CD4-positive, alpha-beta memory T cell (primary cell): ENCODE measurements at regions not wholly inside any gene's neighbourhood (a gene's known extent, or its start where the extent isn't known, plus 50 kb on each side); places are given as distances from the start of the nearest gene placed in this dataset.

Experiments used
- CTCF ChIA-PET: fragments of 350-600 bp; sonication (Branson Sonifier 250); formaldehyde crosslinking; loops from one replicate; lab custom pipeline; 2021; ENCODE audit warnings: inconsistent platforms; ENCODE audit not compliant: partially characterized antibody; lab: Charles Lee
- POLR2A ChIA-PET: fragments of 350-600 bp; sonication (Branson Sonifier 250); formaldehyde crosslinking; loops from one replicate; lab custom pipeline; 2021; ENCODE audit not compliant: partially characterized antibody; lab: Charles Lee
- DNase-seq, 5 donors: peaks; one replicate each; pipeline versions ENCODE4 v3.0.0 to v3.0.0-alpha.2; 2020 to 2022; ENCODE audit warnings: mixed read lengths in 1 of 5
- H3K27ac ChIP-seq: one replicate; pipeline ENCODE4 v1.7.0; 2013; ENCODE audit warnings: low read depth, low read length
- H3K27me3 ChIP-seq: 2 replicates; pipeline ENCODE4 v1.7.0; 2013; ENCODE audit warnings: mild to moderate bottlenecking, low read length, moderate library complexity; ENCODE audit not compliant: insufficient read depth
- H3K36me3 ChIP-seq: 2 replicates; pipeline ENCODE4 v1.7.0; 2013; ENCODE audit warnings: mild to moderate bottlenecking, low read length, moderate library complexity; ENCODE audit not compliant: insufficient read depth
- H3K4me1 ChIP-seq: 2 replicates; pipeline ENCODE4 v1.7.0; 2013; ENCODE audit warnings: mild to moderate bottlenecking, low read length, moderate library complexity; ENCODE audit not compliant: insufficient read depth
- H3K4me3 ChIP-seq, 2 donors: one replicate each; pipeline ENCODE4 v1.7.0; 2013; ENCODE audit warnings: low read length in 2 of 2, mild to moderate bottlenecking in 1 of 2
- H3K9me3 ChIP-seq, 2 donors: one replicate each; pipeline ENCODE4 v1.7.0; 2013; ENCODE audit warnings: low read length in 2 of 2, control low read depth in 1 of 2; ENCODE audit not compliant: control insufficient read depth in 1 of 2
- H3K27ac Mint-ChIP-seq, 7 donors: one replicate each; pipeline ENCODE4 v1.8.0; 2020 to 2021; ENCODE audit warnings: mixed read lengths in 7 of 7, mild to moderate bottlenecking in 6 of 7, inconsistent platforms in 3 of 7, moderate library complexity in 3 of 7
- H3K27me3 Mint-ChIP-seq, 2 donors: one replicate each; pipeline ENCODE4 v1.8.0; 2020 to 2021; ENCODE audit warnings: mixed read lengths in 2 of 2
- H3K36me3 Mint-ChIP-seq, 2 donors: one replicate each; pipeline ENCODE4 v1.8.0; 2020 to 2021; ENCODE audit warnings: mixed read lengths in 2 of 2, inconsistent platforms in 1 of 2, mild to moderate bottlenecking in 1 of 2
- H3K4me1 Mint-ChIP-seq, 4 donors: one replicate each; pipeline ENCODE4 v1.8.0; 2020 to 2021; ENCODE audit warnings: mixed read lengths in 4 of 4, mild to moderate bottlenecking in 1 of 4
- H3K4me3 Mint-ChIP-seq, 8 donors: one replicate each; pipeline ENCODE4 v1.8.0; 2020 to 2021; ENCODE audit warnings: mixed read lengths in 8 of 8, mild to moderate bottlenecking in 7 of 8, moderate library complexity in 6 of 8, inconsistent platforms in 3 of 8
- H3K9me3 Mint-ChIP-seq, 8 donors: one replicate each; pipeline ENCODE4 v1.8.0; 2020 to 2021; ENCODE audit warnings: mixed read lengths in 8 of 8, mild to moderate bottlenecking in 5 of 8, inconsistent platforms in 3 of 8, moderate library complexity in 1 of 8
- intact Hi-C: fragments of 100-400 bp; cut with micrococcal nuclease; formaldehyde crosslinking; loops from one replicate; pipeline ENCODE4 v1.15.1; 2023

- no peaks in the 10 kb centered on the region for H3K27me3 ChIP-seq
- H3K4me3 ChIP-seq = no peak overlapping the region
- H3K9me3 Mint-ChIP-seq = peaks cover 0 to 4% (median 0%) of the 10 kb centered on the region in 8 donors
- H3K4me1 ChIP-seq = no peaks in the 10 kb centered on the region
- POLR2A ChIA-PET = no interaction called here
- H3K27ac ChIP-seq = no peak overlapping the region
- H3K27ac Mint-ChIP-seq = no peak overlapping the region
- CTCF ChIA-PET = no interaction called here
- H3K9me3 ChIP-seq = no peaks in the 10 kb centered on the region
- no peaks in the 10 kb centered on the region for H3K4me1 Mint-ChIP-seq
- peaks cover 3% of the 10 kb centered on the region in 2 donors for H3K27me3 Mint-ChIP-seq
- no peaks in the 10 kb centered on the region for H3K36me3 ChIP-seq
- H3K4me3 Mint-ChIP-seq = no peak overlapping the region
- H3K36me3 Mint-ChIP-seq = no peaks in the 10 kb centered on the region
- intact Hi-C loops = no loop called here
- DNase-seq = no peak
Measured at GRCh38 chr4:13918110-13918509, 290.6 kb upstream of the BOD1L1 start.

GRCh38 chr4:13918991-13919441 lies 291.5 kb upstream of the BOD1L1 start:
- Mint-ChIP-seq H3K9me3 (peaks cover 0 to 4% (median 0%) of the 10 kb centered on the region in 8 donors), H3K4me1 (no peaks in the 10 kb centered on the region), H3K36me3 (no peaks in the 10 kb centered on the region), H3K27ac (no peak overlapping the region), H3K27me3 (peaks cover 0 to 3% of the 10 kb centered on the region in 2 donors), H3K4me3 (no peak overlapping the region)
- no peak overlapping the region for H3K27ac ChIP-seq
- intact Hi-C loops = no loop called here
- H3K9me3 ChIP-seq = no peaks in the 10 kb centered on the region
- H3K27me3 ChIP-seq = no peaks in the 10 kb centered on the region
- ChIA-PET POLR2A (no interaction called here), CTCF (no interaction called here)
- no peaks in the 10 kb centered on the region for H3K36me3 ChIP-seq
- no peak for DNase-seq
- no peak overlapping the region for H3K4me3 ChIP-seq
- H3K4me1 ChIP-seq = no peaks in the 10 kb centered on the region

- no peak for DNase-seq
- H3K4me1 Mint-ChIP-seq = no peaks in the 10 kb centered on the region
- H3K4me1 ChIP-seq = no peaks in the 10 kb centered on the region
- H3K27ac ChIP-seq = no peak overlapping the region
- H3K9me3 Mint-ChIP-seq = peaks cover 0 to 5% (median 3%) of the 10 kb centered on the region in 8 donors
- peaks cover 0 to 3% of the 10 kb centered on the region in 2 donors for H3K27me3 Mint-ChIP-seq
- ChIA-PET CTCF (no interaction called here), POLR2A (no interaction called here)
- H3K27ac Mint-ChIP-seq = no peak overlapping the region
- H3K9me3 ChIP-seq = no peaks in the 10 kb centered on the region
- H3K4me3 Mint-ChIP-seq = no peak overlapping the region
- H3K4me3 ChIP-seq = no peak overlapping the region
- no peaks in the 10 kb centered on the region for H3K36me3 Mint-ChIP-seq
- H3K27me3 ChIP-seq = no peaks in the 10 kb centered on the region
- intact Hi-C loops = no loop called here
- H3K36me3 ChIP-seq = no peaks in the 10 kb centered on the region
Measured at GRCh38 chr4:13920111-13920875, 292.8 kb upstream of the BOD1L1 start.

- intact Hi-C loops = no loop called here
- POLR2A ChIA-PET = no interaction called here
- CTCF ChIA-PET = no interaction called here
- Histone ChIP-seq H3K9me3 (no peaks in the 10 kb centered on the region), H3K27me3 (no peaks in the 10 kb centered on the region), H3K27ac (no peak overlapping the region), H3K4me3 (no peak overlapping the region), H3K36me3 (no peaks in the 10 kb centered on the region), H3K4me1 (no peaks in the 10 kb centered on the region)
- no peaks in the 10 kb centered on the region for H3K36me3 Mint-ChIP-seq
- H3K27ac Mint-ChIP-seq = no peak overlapping the region
- no peak for DNase-seq
- H3K9me3 Mint-ChIP-seq = peaks cover 0 to 5% (median 3%) of the 10 kb centered on the region in 8 donors
- peaks cover 0 to 3% of the 10 kb centered on the region in 2 donors for H3K27me3 Mint-ChIP-seq
- H3K4me1 Mint-ChIP-seq = no peaks in the 10 kb centered on the region
- H3K4me3 Mint-ChIP-seq = no peak overlapping the region
Measured at GRCh38 chr4:13920901-13921300, 293.4 kb upstream of the BOD1L1 start.

- CTCF ChIA-PET = no interaction called here
- no peaks in the 10 kb centered on the region for H3K36me3 ChIP-seq
- no peak overlapping the region for H3K4me3 Mint-ChIP-seq
Measured at GRCh38 chr4:13921805-13922204, 294.3 kb upstream of the BOD1L1 start.

GRCh38 chr4:13922459-13922858 lies 294.9 kb upstream of the BOD1L1 start:
- Histone ChIP-seq H3K36me3 (no peaks in the 10 kb centered on the region), H3K27ac (no peak overlapping the region), H3K27me3 (no peaks in the 10 kb centered on the region), H3K9me3 (no peaks in the 10 kb centered on the region), H3K4me3 (no peak overlapping the region), H3K4me1 (no peaks in the 10 kb centered on the region)
- Mint-ChIP-seq H3K4me3 (no peak overlapping the region), H3K27me3 (peaks cover 0 to 3% of the 10 kb centered on the region in 2 donors), H3K27ac (no peak overlapping the region), H3K9me3 (peaks cover 0 to 5% (median 3%) of the 10 kb centered on the region in 8 donors), H3K4me1 (no peaks in the 10 kb centered on the region), H3K36me3 (no peaks in the 10 kb centered on the region)
- intact Hi-C loops = no loop called here
- CTCF ChIA-PET = no interaction called here
- no peak for DNase-seq
- POLR2A ChIA-PET = no interaction called here

More at GRCh38 chr4:13921805-13922204, 294.3 kb upstream of the BOD1L1 start:
- H3K27ac Mint-ChIP-seq = no peak overlapping the region
- H3K27me3 ChIP-seq = no peaks in the 10 kb centered on the region
- H3K4me1 ChIP-seq = no peaks in the 10 kb centered on the region
- H3K9me3 Mint-ChIP-seq = peaks cover 0 to 5% (median 3%) of the 10 kb centered on the region in 8 donors
- H3K4me3 ChIP-seq = no peak overlapping the region
- H3K27ac ChIP-seq = no peak overlapping the region
- POLR2A ChIA-PET = no interaction called here
- no peaks in the 10 kb centered on the region for H3K36me3 Mint-ChIP-seq
- H3K4me1 Mint-ChIP-seq = no peaks in the 10 kb centered on the region
- no peak for DNase-seq
- peaks cover 0 to 3% of the 10 kb centered on the region in 2 donors for H3K27me3 Mint-ChIP-seq
- intact Hi-C loops = no loop called here
- no peaks in the 10 kb centered on the region for H3K9me3 ChIP-seq

GRCh38 chr4:13922873-13923645 lies 295.5 kb upstream of the BOD1L1 start:
- no peak overlapping the region for H3K27ac ChIP-seq
- H3K4me1 Mint-ChIP-seq = no peaks in the 10 kb centered on the region
- POLR2A ChIA-PET = no interaction called here

More at GRCh38 chr4:13922873-13923645, 295.5 kb upstream of the BOD1L1 start:
- no peaks in the 10 kb centered on the region for H3K4me1 ChIP-seq
- Mint-ChIP-seq H3K4me3 (no peak overlapping the region), H3K9me3 (peaks cover 0 to 5% (median 3%) of the 10 kb centered on the region in 8 donors), H3K27ac (no peak overlapping the region), H3K36me3 (no peaks in the 10 kb centered on the region), H3K27me3 (peaks cover 0 to 3% of the 10 kb centered on the region in 2 donors)
- intact Hi-C loops = no loop called here
- H3K36me3 ChIP-seq = no peaks in the 10 kb centered on the region
- no peaks in the 10 kb centered on the region for H3K9me3 ChIP-seq
- no peak for DNase-seq
- H3K27me3 ChIP-seq = no peaks in the 10 kb centered on the region
- CTCF ChIA-PET = no interaction called here
- no peak overlapping the region for H3K4me3 ChIP-seq
